Suprapubic skin (tissue), 4 donors: ENCODE measurements at regions not wholly inside any gene's neighbourhood (a gene's known extent, or its start where the extent isn't known, plus 50 kb on each side); places are given as distances from the start of the nearest gene placed in this dataset.

Experiments
- CTCF ChIP-seq, 2 donors: fragments of 200-600 bp in 1 of 2; fragments of 450-650 bp in 1 of 2; sonication (generic) in 1 of 2; IDR thresholded peaks; one replicate each; pipeline ENCODE4 v1.5.1; 2016 to 2019; ENCODE audit warnings: antibody characterized with exemption in 2 of 2, mild to moderate bottlenecking in 1 of 2, moderate library complexity in 1 of 2
- EP300 ChIP-seq: sonication (generic); formaldehyde crosslinking; IDR thresholded peaks from one replicate; pipeline ENCODE4 v1.6.1; 2017; ENCODE audit warnings: antibody characterized with exemption
- POLR2A ChIP-seq, 2 donors: fragments of 450-650 bp; IDR thresholded peaks; one replicate each; pipeline ENCODE4 v1.6.1; 2017; ENCODE audit warnings: antibody characterized with exemption in 2 of 2, mild to moderate bottlenecking in 2 of 2, moderate library complexity in 2 of 2
- POLR2AphosphoS5 ChIP-seq, 3 donors: sonication (generic); formaldehyde crosslinking; IDR thresholded peaks; one replicate each; pipeline ENCODE4 v1.6.1; 2017; ENCODE audit warnings: antibody characterized with exemption in 3 of 3

GRCh38 chr12:98453070-98453469 lies 62.3 kb upstream of the TMPO start:
- TF ChIP-seq CTCF (IDR thresholded peaks at IDR 0.05) = no peak
- TF ChIP-seq POLR2A (IDR thresholded peaks at IDR 0.05) = no peak
- no peak for TF ChIP-seq EP300
- no peak for TF ChIP-seq POLR2AphosphoS5 (IDR thresholded peaks at IDR 0.05)
